WTC11 (cell line): ENCODE measurements at regions not wholly inside any gene's neighbourhood (a gene's known extent, or its start where the extent isn't known, plus 50 kb on each side); places are given as distances from the start of the nearest gene placed in this dataset.
A peak's percentile ranks its signal among the peaks of the same experiment; 100 is the strongest.

Source experiments
- ATAC-seq: fragments of 200-7000 bp; cut with Tn5 transposase; 2 replicates; pipeline ENCODE4 v1.10.0; 2021; ENCODE audit warnings: mild to moderate bottlenecking, moderate library complexity
- CTCF ChIA-PET: fragments of 300-600 bp; sonication (Branson Sonifier 250); formaldehyde crosslinking; loops from one replicate; lab custom pipeline; 2021; ENCODE audit warnings: antibody characterized with exemption; lab: Charles Lee
- POLR2A ChIA-PET: fragments of 350-600 bp; sonication (Branson Sonifier 250); formaldehyde crosslinking; loops from one replicate; lab custom pipeline; 2021; ENCODE audit warnings: antibody characterized with exemption; lab: Charles Lee
- DNase-seq: peaks from one replicate; pipeline ENCODE4 v3.0.0; 2021; ENCODE audit warnings: low spot score
- H3K27ac Mint-ChIP-seq: 2 replicates; pipeline ENCODE4 v1.8.0; 2021; ENCODE audit warnings: mixed read lengths
- H3K27me3 Mint-ChIP-seq: 2 replicates; pipeline ENCODE4 v1.8.0; 2021; ENCODE audit warnings: low read depth, mild to moderate bottlenecking, moderate library complexity, mixed read lengths
- H3K36me3 Mint-ChIP-seq: 2 replicates; pipeline ENCODE4 v1.8.0; 2021; ENCODE audit warnings: mixed read lengths
- H3K4me1 Mint-ChIP-seq: 2 replicates; pipeline ENCODE4 v1.8.0; 2022; ENCODE audit warnings: mixed read lengths
- H3K4me3 Mint-ChIP-seq: 2 replicates; pipeline ENCODE4 v1.8.0; 2021; ENCODE audit warnings: mild to moderate bottlenecking, moderate library complexity, mixed read lengths
- H3K9me3 Mint-ChIP-seq: 2 replicates; pipeline ENCODE4 v1.8.0; 2021; ENCODE audit warnings: mixed read lengths
- ATF3 ChIP-seq: sonication (generic); formaldehyde crosslinking; conservative IDR thresholded peaks from 2 replicates; pipeline ENCODE4 v1.8.1; 2022; ENCODE audit warnings: mild to moderate bottlenecking, missing genetic modification reagents
- CTCF ChIP-seq: fragments of 200-600 bp; IDR thresholded peaks from 2 replicates; pipeline ENCODE4 v1.8.0; 2022; ENCODE audit warnings: antibody characterized with exemption
- ELF4 ChIP-seq: sonication (generic); formaldehyde crosslinking; IDR thresholded peaks from 2 replicates; pipeline ENCODE4 v1.8.1; 2022; ENCODE audit warnings: low read depth, mild to moderate bottlenecking, moderate library complexity, missing genetic modification reagents
- ERG ChIP-seq: fragments of 250-450 bp; sonication (Bioruptor Pico); IDR thresholded peaks from 2 replicates; pipeline ENCODE4 v1.8.0; 2021; ENCODE audit warnings: mild to moderate bottlenecking
- ESRRA ChIP-seq: sonication (generic); formaldehyde crosslinking; IDR thresholded peaks from 2 replicates; pipeline ENCODE4 v1.8.1; 2022; ENCODE audit warnings: mild to moderate bottlenecking, missing genetic modification reagents, borderline replicate concordance
- FOXP4 ChIP-seq: sonication (generic); formaldehyde crosslinking; IDR thresholded peaks from 2 replicates; pipeline ENCODE4 v1.8.0; 2022; ENCODE audit warnings: mild to moderate bottlenecking, missing genetic modification reagents
- JAZF1 ChIP-seq: fragments of 250-450 bp; sonication (Bioruptor Pico); IDR thresholded peaks from 2 replicates; pipeline ENCODE4 v1.9.0; 2021; ENCODE audit warnings: moderate library complexity, mild to moderate bottlenecking, inconsistent platforms
- JUN ChIP-seq: sonication (generic); formaldehyde crosslinking; IDR thresholded peaks from 2 replicates; pipeline ENCODE4 v1.8.0; 2023; ENCODE audit warnings: mild to moderate bottlenecking, missing genetic modification reagents
- KAT7 ChIP-seq: sonication (generic); formaldehyde crosslinking; IDR thresholded peaks from 2 replicates; pipeline ENCODE4 v1.8.1; 2023; ENCODE audit warnings: missing genetic modification reagents, mild to moderate bottlenecking, borderline replicate concordance
- MYBL2 ChIP-seq: sonication (generic); formaldehyde crosslinking; IDR thresholded peaks from 2 replicates; pipeline ENCODE4 v1.8.1; 2023; ENCODE audit warnings: mild to moderate bottlenecking, moderate library complexity, missing genetic modification reagents
- NFATC4 ChIP-seq: fragments of 250-450 bp; sonication (Bioruptor Pico); IDR thresholded peaks from 2 replicates; pipeline ENCODE4 v1.9.0; 2021; ENCODE audit warnings: mild to moderate bottlenecking
- NR1H2 ChIP-seq: sonication (generic); formaldehyde crosslinking; IDR thresholded peaks from 2 replicates; pipeline ENCODE4 v1.9.0; 2021; ENCODE audit warnings: mild to moderate bottlenecking, moderate library complexity, missing genetic modification reagents
- OVOL2 ChIP-seq: fragments of 250-450 bp; sonication (Bioruptor Pico); IDR thresholded peaks from 2 replicates; pipeline ENCODE4 v1.9.0; 2021; ENCODE audit warnings: mild to moderate bottlenecking, borderline replicate concordance
- SOX15 ChIP-seq: fragments of 250-450 bp; sonication (Bioruptor Pico); IDR thresholded peaks from 2 replicates; pipeline ENCODE4 v1.9.0; 2021; ENCODE audit warnings: mild to moderate bottlenecking
- ZBTB43 ChIP-seq: sonication (generic); formaldehyde crosslinking; IDR thresholded peaks from 2 replicates; pipeline ENCODE4 v1.8.1; 2023; ENCODE audit warnings: mild to moderate bottlenecking, missing genetic modification reagents
- ZNF281 ChIP-seq: sonication (generic); formaldehyde crosslinking; IDR thresholded peaks from 2 replicates; pipeline ENCODE4 v1.8.0; 2023; ENCODE audit warnings: mild to moderate bottlenecking, missing genetic modification reagents
- ZNF423 ChIP-seq: fragments of 250-450 bp; sonication (Bioruptor Pico); IDR thresholded peaks from 2 replicates; pipeline ENCODE4 v2.1.2; 2022; ENCODE audit warnings: mild to moderate bottlenecking, moderate library complexity
- ZNF425 ChIP-seq: fragments of 250-450 bp; sonication (Bioruptor Pico); conservative IDR thresholded peaks from 2 replicates; pipeline ENCODE4 v1.9.0; 2021; ENCODE audit warnings: mild to moderate bottlenecking
- ZNF532 ChIP-seq: fragments of 250-450 bp; sonication (Bioruptor Pico); IDR thresholded peaks from 2 replicates; pipeline ENCODE4 v1.9.0; 2021; ENCODE audit warnings: mild to moderate bottlenecking, borderline replicate concordance

- no peak for TF ChIP-seq ZNF425 (CRISPR knock-in tag)
- no peak for TF ChIP-seq CTCF
- TF ChIP-seq FOXP4 (CRISPR knock-in tag), result no peak
- no peak for TF ChIP-seq KAT7 (CRISPR knock-in tag)
- TF ChIP-seq JAZF1, result no peak
- TF ChIP-seq ELF4, result no peak
- no peak for TF ChIP-seq JUN (CRISPR knock-in tag)
- no peak for TF ChIP-seq OVOL2 (CRISPR knock-in tag)
- TF ChIP-seq ESRRA (CRISPR knock-in tag), result no peak
Measured at GRCh38 chr2:136247204-136247950, 129.4 kb upstream of the CXCR4 start (continued).

- H3K36me3 Mint-ChIP-seq, result no peaks in the 10 kb centered on the region
- peaks cover 10% of the 10 kb centered on the region for H3K4me1 Mint-ChIP-seq
- ChIA-PET POLR2A (interaction anchor here (0.8 kb wide), 1 partner anchor 121 kb away, joined by 3 read pairs; no protein-coding TSS in a partner anchor), CTCF (interaction anchor here (1.1 to 1.7 kb wide), 3 partner anchors 10 to 249 kb away, joined by 3 to 7 read pairs (median 3); no protein-coding TSS in a partner anchor)
- H3K9me3 Mint-ChIP-seq, result no peaks in the 10 kb centered on the region
- peak; percentile 42 for DNase-seq
- H3K4me3 Mint-ChIP-seq, result no peak overlapping the region
- H3K27me3 Mint-ChIP-seq, result no peaks in the 10 kb centered on the region
- H3K27ac Mint-ChIP-seq, result no peak overlapping the region
- ATAC-seq, result peak; percentile 82
- no peak for TF ChIP-seq SOX15 (CRISPR knock-in tag)
- TF ChIP-seq NR1H2, result no peak
- no peak for TF ChIP-seq ZBTB43 (CRISPR knock-in tag)
- TF ChIP-seq ESRRA (CRISPR knock-in tag), result no peak
- TF ChIP-seq ZNF423 (CRISPR knock-in tag), result no peak
- no peak for TF ChIP-seq NFATC4 (CRISPR knock-in tag)
- TF ChIP-seq ATF3 (CRISPR knock-in tag), result no peak
- TF ChIP-seq ERG (CRISPR knock-in tag), result no peak
- TF ChIP-seq MYBL2 (CRISPR knock-in tag), result no peak
- TF ChIP-seq ZNF281, result no peak
- no peak for TF ChIP-seq ZNF532 (CRISPR knock-in tag)
Measured at GRCh38 chr2:136246086-136246669, 128.2 kb upstream of the CXCR4 start.
